Loucy (cell line): ENCODE measurements at regions not wholly inside any gene's neighbourhood (a gene's known extent, or its start where the extent isn't known, plus 50 kb on each side); places are given as distances from the start of the nearest gene placed in this dataset.

ENCODE experiments used
- CTCF ChIP-seq: fragments of 200-600 bp; sonication (generic); conservative IDR thresholded peaks from 2 replicates; pipeline ENCODE4 v1.5.1; 2014; ENCODE audit warnings: mild to moderate bottlenecking, antibody characterized with exemption, low read length
- EZH2phosphoT487 ChIP-seq: fragments of 200-600 bp; IDR thresholded peaks from 2 replicates; pipeline ENCODE4 v1.6.1; 2018; ENCODE audit warnings: antibody characterized with exemption, mild to moderate bottlenecking, moderate library complexity, borderline replicate concordance

- TF ChIP-seq CTCF, result no peak
- no peak for TF ChIP-seq EZH2phosphoT487
Observed at GRCh38 chr14:42370056-42370455, 763.4 kb downstream of the LRFN5 start.
